ENCODE measurements at regions not wholly inside any gene's neighbourhood (a gene's known extent, or its start where the extent isn't known, plus 50 kb on each side); places are given as distances from the start of the nearest gene placed in this dataset.

DNA sequence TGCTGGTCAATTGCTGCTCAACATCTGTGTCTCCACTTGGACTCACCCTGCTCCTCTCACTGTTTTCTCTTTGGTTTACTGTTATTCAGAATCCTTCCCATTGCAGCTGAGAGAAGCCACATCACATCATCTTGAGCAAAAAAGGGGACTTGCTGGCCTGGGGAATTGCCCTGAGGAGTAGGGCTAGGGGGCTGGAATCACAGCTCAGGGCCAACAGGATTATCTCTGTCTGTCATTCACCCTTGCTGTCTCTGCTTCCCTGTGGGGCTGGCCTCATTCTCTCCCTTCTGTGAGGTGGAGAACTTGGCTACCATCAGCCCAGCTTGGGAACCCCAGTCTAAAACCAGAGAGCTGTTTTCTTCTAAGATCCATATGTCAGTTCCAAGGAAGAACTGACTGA lies 140.7 kb upstream of the WNT4 start:
- no peak overlapping the region for H3K4me3 ChIP-seq (ENCODE audit: low read depth, low read length)

DNA sequence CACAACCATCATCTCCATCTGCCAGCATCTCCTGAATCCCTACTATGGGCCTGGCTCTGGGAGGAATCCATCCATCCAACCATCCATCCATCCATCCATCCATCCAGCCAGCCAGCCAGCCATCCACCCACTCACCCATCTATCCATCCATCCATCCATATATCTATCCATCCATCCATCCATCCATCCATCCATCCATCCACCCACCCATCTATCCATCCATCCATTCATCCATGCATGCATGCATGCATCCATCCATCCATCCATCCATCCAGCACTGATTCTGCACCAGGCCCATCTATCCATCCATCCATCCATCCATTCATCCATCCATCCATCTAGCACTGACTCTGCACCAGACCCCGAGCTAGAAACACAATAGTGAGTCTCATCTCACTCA lies 141.3 kb upstream of the WNT4 start:
- TF ChIP-seq CTCF (IDR thresholded peaks at IDR 0.05; ENCODE audit: low read depth, low read length) = no peak
- Histone ChIP-seq H3K27me3 (no peaks in the 10 kb centered on the region), H3K9me3 (no peaks in the 10 kb centered on the region), H3K4me3 (ENCODE audit: low read depth, low read length) (no peak overlapping the region), H3K36me3 (no peaks in the 10 kb centered on the region), H3K4me1 (no peaks in the 10 kb centered on the region)
- DNase-seq = no peak

More for the DNA sequence above, 140.7 kb upstream of the WNT4 start:
- TF ChIP-seq CTCF (IDR thresholded peaks at IDR 0.05; ENCODE audit: low read depth, low read length) = no peak
- Histone ChIP-seq H3K27me3 (no peaks in the 10 kb centered on the region), H3K4me1 (no peaks in the 10 kb centered on the region), H3K36me3 (no peaks in the 10 kb centered on the region), H3K9me3 (no peaks in the 10 kb centered on the region)
- DNase-seq = no peak

- no peak for DNase-seq
- no peaks in the 10 kb centered on the region for H3K27me3 ChIP-seq
- TF ChIP-seq CTCF (IDR thresholded peaks at IDR 0.05; ENCODE audit: low read depth, low read length) = no peak
Measured at GRCh38 chr1:22284906-22285548, 142.1 kb upstream of the WNT4 start.

DNA sequence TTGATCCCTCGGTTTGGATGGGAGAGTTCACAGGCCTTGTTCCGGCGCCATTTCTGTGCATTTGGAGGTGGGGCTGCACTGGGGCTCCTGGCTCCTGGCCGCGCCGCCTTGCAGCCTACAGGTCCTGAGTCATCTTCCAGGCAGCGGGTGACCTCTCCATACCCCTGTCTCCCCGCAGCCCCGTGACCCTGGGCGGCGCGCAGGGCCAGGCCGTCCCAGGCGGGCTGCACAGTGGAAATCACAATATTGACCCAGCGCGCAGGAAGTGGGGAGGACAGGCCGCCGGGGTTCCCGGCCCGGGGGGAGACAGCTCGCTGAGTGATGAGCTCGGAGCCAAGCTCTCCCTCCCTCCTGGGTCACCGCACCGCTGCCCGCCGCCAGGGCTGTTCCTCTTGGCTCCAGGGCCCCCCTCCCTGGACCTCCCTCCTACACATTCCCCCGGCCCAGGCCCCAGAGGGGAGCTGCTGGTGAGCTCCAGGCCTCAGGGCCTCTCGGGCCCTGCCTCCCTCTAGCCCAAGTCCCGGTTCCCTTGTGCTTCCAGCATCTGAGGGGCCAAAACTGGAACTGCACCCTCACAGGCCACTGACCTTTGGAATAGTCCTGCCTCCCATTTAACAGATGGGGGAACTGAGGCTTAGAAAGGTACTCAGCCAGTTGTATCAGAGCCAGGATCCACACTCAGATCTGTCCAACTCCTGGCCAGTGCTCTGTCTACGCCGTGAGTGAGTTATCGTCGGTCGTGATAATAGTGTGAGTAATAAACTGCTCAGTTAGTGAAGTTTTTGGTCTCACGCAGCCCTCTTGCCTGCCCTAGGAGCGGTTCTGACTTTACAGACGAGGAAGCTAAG lies 142.9 kb upstream of the WNT4 start:
- no peak for TF ChIP-seq CTCF (IDR thresholded peaks at IDR 0.05; ENCODE audit: low read depth, low read length)
- no peak overlapping the region for H3K4me3 ChIP-seq (ENCODE audit: low read depth, low read length)
- no peaks in the 10 kb centered on the region for H3K4me1 ChIP-seq
- DNase-seq = no peak
- no peaks in the 10 kb centered on the region for H3K9me3 ChIP-seq
- no peaks in the 10 kb centered on the region for H3K27me3 ChIP-seq
- no peaks in the 10 kb centered on the region for H3K36me3 ChIP-seq

More at GRCh38 chr1:22284906-22285548, 142.1 kb upstream of the WNT4 start:
- no peaks in the 10 kb centered on the region for H3K4me1 ChIP-seq
- no peaks in the 10 kb centered on the region for H3K9me3 ChIP-seq
- no peak overlapping the region for H3K4me3 ChIP-seq (ENCODE audit: low read depth, low read length)
- H3K36me3 ChIP-seq = no peaks in the 10 kb centered on the region

- no peak for TF ChIP-seq CTCF (IDR thresholded peaks at IDR 0.05; ENCODE audit: low read depth, low read length)
- no peaks in the 10 kb centered on the region for H3K9me3 ChIP-seq
- DNase-seq = no peak
- H3K27me3 ChIP-seq = no peaks in the 10 kb centered on the region
- no peaks in the 10 kb centered on the region for H3K4me1 ChIP-seq
- no peak overlapping the region for H3K4me3 ChIP-seq (ENCODE audit: low read depth, low read length)
- no peaks in the 10 kb centered on the region for H3K36me3 ChIP-seq
Measured at GRCh38 chr1:22286491-22286890, 143.6 kb upstream of the WNT4 start.

GRCh38 chr1:22287273-22287672 lies 144.4 kb upstream of the WNT4 start:
- DNase-seq = no peak
- Histone ChIP-seq H3K4me1 (no peaks in the 10 kb centered on the region), H3K9me3 (no peaks in the 10 kb centered on the region), H3K27me3 (no peaks in the 10 kb centered on the region), H3K36me3 (no peaks in the 10 kb centered on the region), H3K4me3 (ENCODE audit: low read depth, low read length) (no peak overlapping the region)
- TF ChIP-seq CTCF (IDR thresholded peaks at IDR 0.05; ENCODE audit: low read depth, low read length) = no peak

All from BE2C (cell line).